CD14-positive monocyte (primary cell): ENCODE measurements at regions not wholly inside any gene's neighbourhood (a gene's known extent, or its start where the extent isn't known, plus 50 kb on each side); places are given as distances from the start of the nearest gene placed in this dataset.
"Not testable (repeated sequence)": the region's sequence is repeated elsewhere in the genome, so short reads cannot be mapped to it uniquely, and the experiment has no call there.

Experiments
- DNase-seq, 3 donors: peaks; one replicate each; pipeline ENCODE4 v3.0.0-alpha.2; 2011 to 2022
- H2AFZ ChIP-seq: 2 replicates; pipeline ENCODE4 v1.6.0; 2012; ENCODE audit warnings: mild to moderate bottlenecking, low read depth, low read length, inconsistent platforms; ENCODE audit not compliant: insufficient read depth, poor library complexity, severe bottlenecking
- H3K27ac ChIP-seq, 2 donors: 1 replicate in 1 of 2; 2 replicates in 1 of 2; pipeline ENCODE4 v1.5.1; 2012 to 2013; ENCODE audit warnings: low read length in 2 of 2, control low read depth in 1 of 2, inconsistent platforms in 1 of 2, low read depth in 1 of 2, mild to moderate bottlenecking in 1 of 2
- H3K27me3 ChIP-seq, 2 donors: one replicate each; pipeline versions ENCODE4 v1.6.0 to v1.6.1; 2011 to 2013; ENCODE audit warnings: low read length in 2 of 2; ENCODE audit not compliant: control insufficient read depth in 2 of 2, insufficient read depth in 2 of 2
- H3K36me3 ChIP-seq, 2 donors: replicated peaks in 1 of 2; 1 replicate in 1 of 2; 2 replicates in 1 of 2; pipeline versions ENCODE4 v1.5.1 to v1.6.1; 2012 to 2013; ENCODE audit warnings: low read length in 2 of 2, control low read depth in 1 of 2, inconsistent platforms in 1 of 2, mild to moderate bottlenecking in 1 of 2; ENCODE audit not compliant: insufficient read depth in 2 of 2, control insufficient read depth in 1 of 2
- H3K4me1 ChIP-seq, 2 donors: 1 replicate in 1 of 2; 2 replicates in 1 of 2; pipeline versions ENCODE4 v1.5.1 to v1.6.1; 2012 to 2013; ENCODE audit warnings: low read length in 2 of 2, control low read depth in 1 of 2, inconsistent platforms in 1 of 2, mild to moderate bottlenecking in 1 of 2, moderate library complexity in 1 of 2; ENCODE audit not compliant: insufficient read depth in 2 of 2, control insufficient read depth in 1 of 2
- H3K4me2 ChIP-seq: replicated peaks from 2 replicates; pipeline ENCODE3; 2012; ENCODE audit warnings: low read length, moderate library complexity, mild to moderate bottlenecking; ENCODE audit not compliant: poor library complexity, severe bottlenecking; ENCODE audit errors: extremely low read depth
- H3K4me3 ChIP-seq, 3 experiments: fragments of 200-600 bp in 1 of 3; sonication (generic) in 1 of 3; replicated peaks in 1 of 3; 1 replicate in 2 of 3; 2 replicates in 1 of 3; pipeline ENCODE4 v1.5.1; 2011 to 2013; ENCODE audit warnings: low read length in 3 of 3, mild to moderate bottlenecking in 3 of 3, control low read depth in 2 of 3, low read depth in 2 of 3, inconsistent platforms in 1 of 3, moderate library complexity in 1 of 3
- H3K79me2 ChIP-seq: 2 replicates; pipeline ENCODE4 v1.6.0; 2012; ENCODE audit warnings: mild to moderate bottlenecking, control low read depth, inconsistent platforms, low read length, moderate library complexity; ENCODE audit not compliant: insufficient read depth
- H3K9ac ChIP-seq: 2 replicates; pipeline ENCODE4 v1.6.0; 2017; ENCODE audit warnings: low read length, mild to moderate bottlenecking; ENCODE audit not compliant: insufficient read depth, poor library complexity, severe bottlenecking
- H3K9me3 ChIP-seq, 2 donors: replicated peaks in 1 of 2; 1 replicate in 1 of 2; 2 replicates in 1 of 2; pipeline versions ENCODE4 v1.5.1 to v1.6.1; 2012 to 2013; ENCODE audit warnings: low read length in 2 of 2, control low read depth in 1 of 2; ENCODE audit not compliant: control insufficient read depth in 1 of 2, insufficient read depth in 1 of 2
- H4K20me1 ChIP-seq: 2 replicates; pipeline ENCODE4 v1.6.0; 2012; ENCODE audit warnings: mild to moderate bottlenecking, low read length, control low read depth, moderate library complexity; ENCODE audit not compliant: insufficient read depth
- H3K27ac Mint-ChIP-seq, 7 donors: one replicate each; pipeline ENCODE4 v1.8.0; 2020; ENCODE audit warnings: mild to moderate bottlenecking in 7 of 7, mixed read lengths in 7 of 7, moderate library complexity in 6 of 7, inconsistent platforms in 2 of 7
- H3K27me3 Mint-ChIP-seq, 3 donors: one replicate each; pipeline ENCODE4 v1.8.0; 2021 to 2022; ENCODE audit warnings: low read depth in 3 of 3, mild to moderate bottlenecking in 3 of 3, mixed read lengths in 3 of 3, moderate library complexity in 3 of 3, inconsistent platforms in 1 of 3
- H3K36me3 Mint-ChIP-seq, 2 donors: one replicate each; pipeline ENCODE4 v1.8.0; 2020; ENCODE audit warnings: mixed read lengths in 2 of 2, inconsistent platforms in 1 of 2, mild to moderate bottlenecking in 1 of 2
- H3K4me1 Mint-ChIP-seq: one replicate; pipeline ENCODE4 v1.8.0; 2020; ENCODE audit warnings: mild to moderate bottlenecking, mixed read lengths
- H3K4me3 Mint-ChIP-seq, 2 donors: one replicate each; pipeline ENCODE4 v1.8.0; 2020; ENCODE audit warnings: mild to moderate bottlenecking in 2 of 2, mixed read lengths in 2 of 2, moderate library complexity in 1 of 2
- H3K9me3 Mint-ChIP-seq, 7 donors: one replicate each; pipeline ENCODE4 v1.8.0; 2020 to 2022; ENCODE audit warnings: mixed read lengths in 7 of 7, mild to moderate bottlenecking in 6 of 7, moderate library complexity in 6 of 7, inconsistent platforms in 2 of 7
- CTCF ChIP-seq: fragments of 200-600 bp; IDR thresholded peaks from one replicate; pipeline ENCODE4 v1.8.0; 2022; ENCODE audit warnings: antibody characterized with exemption, mild to moderate bottlenecking
- WGBS: methylation state at CpG from one replicate; pipeline ENCODE4 v1.1.5; 2013; ENCODE audit warnings: missing lambda C conversion rate; ENCODE audit not compliant: insufficient coverage; 5-methylcytosine and 5-hydroxymethylcytosine counted together
- intact Hi-C, 2 donors: fragments of 100-400 bp; cut with micrococcal nuclease; formaldehyde crosslinking; loops; one replicate each; pipeline versions ENCODE4 v1.15.0 to v1.15.1; 2023

GRCh38 chr13:56530096-56530495 is 610.6 kb upstream of the PRR20A start:
- TF ChIP-seq CTCF = no peak
- H3K4me3 ChIP-seq = no peak overlapping the region
- no peaks in the 10 kb centered on the region for H3K27me3 Mint-ChIP-seq

GRCh38 chr13:56547921-56548320 is 592.8 kb upstream of the PRR20A start:
- H3K36me3 Mint-ChIP-seq, H3K27me3 ChIP-seq, H3K9me3 Mint-ChIP-seq, H3K4me1 ChIP-seq, H3K9me3 ChIP-seq, intact Hi-C loops, H2AFZ ChIP-seq, H3K27ac ChIP-seq, H3K9ac ChIP-seq, H3K4me1 Mint-ChIP-seq, H3K27me3 Mint-ChIP-seq, H3K4me3 Mint-ChIP-seq, H3K4me2 ChIP-seq, H3K27ac Mint-ChIP-seq, H4K20me1 ChIP-seq, H3K36me3 ChIP-seq, H3K4me3 ChIP-seq, H3K79me2 ChIP-seq, DNase-seq: not testable (repeated sequence)
- 93% methylated on average over 2 of the region's 11 CpGs for WGBS

More at GRCh38 chr13:56530096-56530495, 610.6 kb upstream of the PRR20A start:
- Histone ChIP-seq H3K9ac (no peak overlapping the region), H3K27me3 (no peaks in the 10 kb centered on the region), H3K36me3 (no peaks in the 10 kb centered on the region), H3K4me1 (no peaks in the 10 kb centered on the region), H3K27ac (no peak overlapping the region), H2AFZ (no peak overlapping the region), H4K20me1 (no peaks in the 10 kb centered on the region), H3K79me2 (no peaks in the 10 kb centered on the region), H3K9me3 (no peaks in the 10 kb centered on the region), H3K4me2 (no peak overlapping the region)
- no peaks in the 10 kb centered on the region for H3K9me3 Mint-ChIP-seq
- no peak overlapping the region for H3K27ac Mint-ChIP-seq
- intact Hi-C loops = no loop called here
- no peak for DNase-seq
- no CpG with 5 or more reads among the region's 1 CpG for WGBS
- no peaks in the 10 kb centered on the region for H3K4me1 Mint-ChIP-seq
- no peaks in the 10 kb centered on the region for H3K36me3 Mint-ChIP-seq
- no peak overlapping the region for H3K4me3 Mint-ChIP-seq
